Activated B cell treated with CpG ODN at 0.5 μM for 24 hours (primary cell): ENCODE measurements at regions not wholly inside any gene's neighbourhood (a gene's known extent, or its start where the extent isn't known, plus 50 kb on each side); places are given as distances from the start of the nearest gene placed in this dataset.

Experiments
- ATAC-seq: fragments of 200-7000 bp; cut with Tn5 transposase; one replicate; pipeline ENCODE4 v1.10.0; 2021; ENCODE audit warnings: low read depth, mild to moderate bottlenecking, moderate library complexity
- CTCF ChIA-PET: fragments of 350-600 bp; sonication (Branson Sonifier 250); formaldehyde crosslinking; loops from one replicate; lab custom pipeline; 2021; ENCODE audit warnings: antibody characterized with exemption; lab: Charles Lee
- POLR2A ChIA-PET: fragments of 350-600 bp; sonication (Branson Sonifier 250); formaldehyde crosslinking; loops from one replicate; lab custom pipeline; 2021; ENCODE audit warnings: antibody characterized with exemption; lab: Charles Lee
- DNase-seq: peaks from one replicate; pipeline ENCODE4 v3.0.0; 2022
- H3K27ac Mint-ChIP-seq: one replicate; pipeline ENCODE4 v1.8.0; 2020; ENCODE audit warnings: mixed read lengths
- H3K27me3 Mint-ChIP-seq: one replicate; pipeline ENCODE4 v1.8.0; 2021; ENCODE audit warnings: mixed read lengths
- H3K36me3 Mint-ChIP-seq: one replicate; pipeline ENCODE4 v1.8.0; 2021; ENCODE audit warnings: low read depth, mixed read lengths
- H3K4me1 Mint-ChIP-seq: one replicate; pipeline ENCODE4 v1.8.0; 2021; ENCODE audit warnings: mixed read lengths
- H3K4me3 Mint-ChIP-seq: one replicate; pipeline ENCODE4 v1.8.0; 2020; ENCODE audit warnings: mild to moderate bottlenecking, mixed read lengths
- H3K9me3 Mint-ChIP-seq: one replicate; pipeline ENCODE4 v1.8.0; 2020; ENCODE audit warnings: mixed read lengths
- intact Hi-C: fragments of 100-400 bp; cut with micrococcal nuclease; formaldehyde crosslinking; loops from one replicate; pipeline ENCODE4 v1.15.1; 2024
- TF ChIP-seq, protein P1 (sequence below): fragments of 200-600 bp; IDR thresholded peaks from one replicate; pipeline ENCODE4 v1.8.0; 2022; ENCODE audit warnings: antibody characterized with exemption, mild to moderate bottlenecking

DNA sequence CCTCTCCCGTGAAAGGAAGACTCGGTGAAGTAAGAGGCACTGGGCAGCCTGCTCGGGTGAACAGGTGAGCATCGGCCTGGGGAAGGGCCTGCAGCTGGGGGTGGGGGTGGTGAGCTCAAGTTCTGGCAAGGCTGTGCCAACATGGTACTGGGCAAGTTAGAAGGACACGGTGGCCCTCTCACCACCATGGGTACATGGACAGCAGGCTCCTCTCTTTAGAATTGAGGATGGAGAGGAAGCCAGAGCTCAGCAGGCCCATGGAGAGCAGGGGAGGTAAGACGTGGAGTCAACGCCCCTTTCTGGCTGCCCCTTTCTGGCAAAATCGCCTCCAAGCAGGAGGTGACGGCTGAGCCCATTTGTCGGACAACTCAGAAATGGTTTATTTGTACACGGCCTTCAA, 135.6 kb downstream of the ANKRD60 start:
- CTCF ChIA-PET = no interaction called here
- intact Hi-C loops = no loop called here

DNA sequence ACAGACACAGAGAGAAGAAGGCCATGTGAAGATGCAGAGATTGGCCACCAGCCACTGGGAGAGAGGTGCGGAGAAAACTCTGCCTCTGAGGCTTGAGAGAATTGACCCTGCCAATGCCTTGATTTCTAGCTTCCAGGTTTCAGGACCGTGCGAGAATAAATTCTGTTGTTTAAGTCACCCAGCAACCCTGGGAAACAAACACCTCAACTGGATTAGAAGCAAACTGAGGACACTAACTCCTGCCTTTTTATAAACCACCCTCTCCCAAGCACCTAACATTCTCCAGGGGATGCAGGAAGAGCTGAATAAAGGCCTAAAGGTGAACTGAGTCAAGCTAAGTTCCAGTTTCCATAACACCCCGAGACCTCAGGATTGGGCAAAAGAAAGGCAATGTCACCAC, 136.1 kb downstream of the ANKRD60 start:
- Mint-ChIP-seq H3K27me3 (peaks cover 26% of the 10 kb centered on the region), H3K4me3 (no peak overlapping the region), H3K9me3 (no peaks in the 10 kb centered on the region), H3K27ac (no peak overlapping the region), H3K36me3 (no peaks in the 10 kb centered on the region), H3K4me1 (no peaks in the 10 kb centered on the region)
- intact Hi-C loops = no loop called here
- CTCF ChIA-PET = no interaction called here
- POLR2A ChIA-PET = no interaction called here
- DNase-seq (no peak), ATAC-seq (no peak)
- TF ChIP-seq, protein P1, sequence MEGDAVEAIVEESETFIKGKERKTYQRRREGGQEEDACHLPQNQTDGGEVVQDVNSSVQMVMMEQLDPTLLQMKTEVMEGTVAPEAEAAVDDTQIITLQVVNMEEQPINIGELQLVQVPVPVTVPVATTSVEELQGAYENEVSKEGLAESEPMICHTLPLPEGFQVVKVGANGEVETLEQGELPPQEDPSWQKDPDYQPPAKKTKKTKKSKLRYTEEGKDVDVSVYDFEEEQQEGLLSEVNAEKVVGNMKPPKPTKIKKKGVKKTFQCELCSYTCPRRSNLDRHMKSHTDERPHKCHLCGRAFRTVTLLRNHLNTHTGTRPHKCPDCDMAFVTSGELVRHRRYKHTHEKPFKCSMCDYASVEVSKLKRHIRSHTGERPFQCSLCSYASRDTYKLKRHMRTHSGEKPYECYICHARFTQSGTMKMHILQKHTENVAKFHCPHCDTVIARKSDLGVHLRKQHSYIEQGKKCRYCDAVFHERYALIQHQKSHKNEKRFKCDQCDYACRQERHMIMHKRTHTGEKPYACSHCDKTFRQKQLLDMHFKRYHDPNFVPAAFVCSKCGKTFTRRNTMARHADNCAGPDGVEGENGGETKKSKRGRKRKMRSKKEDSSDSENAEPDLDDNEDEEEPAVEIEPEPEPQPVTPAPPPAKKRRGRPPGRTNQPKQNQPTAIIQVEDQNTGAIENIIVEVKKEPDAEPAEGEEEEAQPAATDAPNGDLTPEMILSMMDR = no peak

More for the DNA sequence above, 135.6 kb downstream of the ANKRD60 start:
- no peak for ATAC-seq
- no peak overlapping the region for H3K4me3 Mint-ChIP-seq
- peaks cover 26% of the 10 kb centered on the region for H3K27me3 Mint-ChIP-seq
- H3K27ac Mint-ChIP-seq = no peak overlapping the region
- H3K4me1 Mint-ChIP-seq = no peaks in the 10 kb centered on the region
- H3K9me3 Mint-ChIP-seq = no peaks in the 10 kb centered on the region
- DNase-seq = no peak
- TF ChIP-seq, protein P1 = no peak
- POLR2A ChIA-PET = no interaction called here
- H3K36me3 Mint-ChIP-seq = no peaks in the 10 kb centered on the region

- POLR2A ChIA-PET = no interaction called here
- CTCF ChIA-PET = no interaction called here
- no peaks in the 10 kb centered on the region for H3K4me1 Mint-ChIP-seq
- TF ChIP-seq, protein P1 = no peak
- ATAC-seq = no peak
- no peaks in the 10 kb centered on the region for H3K36me3 Mint-ChIP-seq
- H3K9me3 Mint-ChIP-seq = no peaks in the 10 kb centered on the region
- intact Hi-C loops = no loop called here
- no peak overlapping the region for H3K27ac Mint-ChIP-seq
- peaks cover 25% of the 10 kb centered on the region for H3K27me3 Mint-ChIP-seq
- no peak for DNase-seq
- no peak overlapping the region for H3K4me3 Mint-ChIP-seq
These were observed 136.6 kb downstream of the ANKRD60 start for GRCh38 chr20:58091810-58092209.

GRCh38 chr20:58090161-58090560, 138.3 kb downstream of the ANKRD60 start:
- Mint-ChIP-seq H3K9me3 (no peaks in the 10 kb centered on the region), H3K4me1 (no peaks in the 10 kb centered on the region), H3K27ac (no peak overlapping the region), H3K27me3 (peaks cover 26% of the 10 kb centered on the region), H3K4me3 (no peak overlapping the region), H3K36me3 (no peaks in the 10 kb centered on the region)
- POLR2A ChIA-PET = no interaction called here
- CTCF ChIA-PET = no interaction called here
- DNase-seq (no peak), ATAC-seq (no peak)
- TF ChIP-seq, protein P1 = no peak
- intact Hi-C loops = no loop called here

DNA sequence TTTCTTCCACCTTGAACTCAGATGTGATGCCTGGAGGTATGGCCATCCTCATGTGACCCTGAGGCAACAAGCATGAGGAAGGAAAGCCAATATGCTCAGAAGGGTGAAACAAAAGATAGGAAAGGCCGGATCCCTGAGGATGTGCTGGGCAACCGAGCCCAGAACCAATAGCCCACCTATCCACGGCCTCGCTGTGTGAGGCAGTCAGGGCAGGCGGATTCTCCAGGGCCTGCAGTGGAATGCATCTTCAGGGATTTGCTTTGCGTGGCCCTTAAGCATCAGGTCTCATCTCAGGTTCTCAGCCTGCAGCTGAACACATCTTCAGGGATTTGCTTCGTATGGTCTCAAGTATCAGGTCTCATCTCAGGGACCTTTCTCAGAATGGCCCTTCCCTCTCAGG, 139.8 kb downstream of the ANKRD60 start:
- intact Hi-C loops = no loop called here
- CTCF ChIA-PET = interaction anchor here (3.4 kb wide), 1 partner anchor 434 kb away, joined by 38 read pairs; no protein-coding TSS in a partner anchor

More for the DNA sequence above, 139.8 kb downstream of the ANKRD60 start:
- TF ChIP-seq, protein P1 = no peak
- Mint-ChIP-seq H3K9me3 (no peaks in the 10 kb centered on the region), H3K27ac (no peak overlapping the region), H3K4me1 (no peaks in the 10 kb centered on the region), H3K27me3 (peaks cover 18% of the 10 kb centered on the region), H3K36me3 (no peaks in the 10 kb centered on the region), H3K4me3 (no peak overlapping the region)
- POLR2A ChIA-PET = no interaction called here
- no peak for DNase-seq
- ATAC-seq = no peak
